ENCODE measurements at regions not wholly inside any gene's neighbourhood (a gene's known extent, or its start where the extent isn't known, plus 50 kb on each side); places are given as distances from the start of the nearest gene placed in this dataset.

GRCh38 chr15:62545467-62546227 lies 380.6 kb upstream of the C2CD4B start:
- DNase-seq = no peak

DNA sequence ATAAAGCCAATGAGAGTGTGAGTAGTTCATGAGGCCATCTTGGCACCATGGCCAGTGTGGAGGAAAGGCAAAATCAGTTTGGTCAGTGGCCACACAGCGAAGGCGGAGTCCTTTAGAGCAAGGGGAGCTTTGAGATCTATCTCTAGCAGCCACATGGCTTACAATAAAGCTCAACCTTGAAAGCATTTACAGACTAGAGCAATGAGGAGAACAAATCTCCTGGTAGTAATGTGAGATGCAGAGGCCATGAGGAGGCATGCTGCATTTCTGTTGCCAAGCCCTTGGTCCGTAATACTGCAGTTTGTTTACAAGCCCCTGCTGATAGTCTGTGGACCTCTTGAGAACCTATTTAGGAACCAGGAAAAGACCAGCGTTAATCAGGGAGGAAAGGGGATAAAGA lies 381.5 kb upstream of the C2CD4B start:
- no peak for DNase-seq

- no peak for DNase-seq
Measured at GRCh38 chr15:62547584-62547983, 382.5 kb upstream of the C2CD4B start.

DNA sequence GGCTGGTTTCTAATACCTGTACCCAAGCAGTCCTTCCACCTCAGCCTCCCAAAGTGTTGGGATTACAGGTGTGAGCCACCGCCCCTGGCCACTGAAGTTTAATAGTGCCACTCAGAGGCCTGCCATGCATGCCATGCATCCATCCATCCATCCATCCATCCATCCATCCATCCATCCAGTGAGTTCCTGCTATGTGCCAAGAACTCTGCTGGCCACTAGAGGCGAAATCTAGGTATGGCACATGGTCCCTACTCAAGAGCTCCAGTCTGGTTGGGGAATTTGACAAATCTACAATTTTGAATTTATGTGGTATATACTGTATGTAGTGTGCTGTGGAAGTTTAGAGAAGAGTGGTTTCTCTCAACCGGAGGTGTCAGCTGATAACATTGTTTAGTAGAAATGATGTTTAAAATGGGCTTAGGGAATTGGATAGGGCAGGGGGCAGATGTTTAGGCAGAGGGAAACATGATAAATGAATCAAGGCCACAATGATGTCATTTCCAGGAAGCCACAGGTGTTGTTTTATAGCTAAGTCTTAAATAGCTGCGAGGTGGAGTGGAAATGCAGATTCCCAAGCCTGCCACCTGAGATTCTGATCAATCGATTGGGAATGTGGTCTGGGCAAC lies 384.4 kb upstream of the C2CD4B start:
- no peak for DNase-seq

GRCh38 chr15:62550106-62550505 lies 385.0 kb upstream of the C2CD4B start:
- no peak for DNase-seq

DNA sequence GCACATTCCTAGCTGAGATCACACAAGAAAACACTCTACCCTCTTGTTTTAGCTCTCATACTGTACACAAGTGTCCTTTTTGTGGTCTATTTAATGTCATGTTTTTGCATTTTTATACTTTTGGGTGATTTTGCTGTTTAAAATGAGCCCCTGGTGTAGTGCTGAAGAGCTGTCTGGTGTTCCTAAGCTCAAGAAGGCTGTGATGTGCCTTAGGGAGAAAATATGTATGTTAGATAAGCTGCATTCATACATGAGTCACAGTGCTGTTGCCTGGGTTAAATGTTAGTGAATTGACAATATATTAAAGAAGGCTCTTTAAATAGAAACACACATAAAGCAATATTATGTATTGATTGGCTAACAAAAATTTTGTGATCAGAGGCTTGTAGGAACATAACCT lies 387.4 kb upstream of the C2CD4B start:
- no peak for DNase-seq

DNA sequence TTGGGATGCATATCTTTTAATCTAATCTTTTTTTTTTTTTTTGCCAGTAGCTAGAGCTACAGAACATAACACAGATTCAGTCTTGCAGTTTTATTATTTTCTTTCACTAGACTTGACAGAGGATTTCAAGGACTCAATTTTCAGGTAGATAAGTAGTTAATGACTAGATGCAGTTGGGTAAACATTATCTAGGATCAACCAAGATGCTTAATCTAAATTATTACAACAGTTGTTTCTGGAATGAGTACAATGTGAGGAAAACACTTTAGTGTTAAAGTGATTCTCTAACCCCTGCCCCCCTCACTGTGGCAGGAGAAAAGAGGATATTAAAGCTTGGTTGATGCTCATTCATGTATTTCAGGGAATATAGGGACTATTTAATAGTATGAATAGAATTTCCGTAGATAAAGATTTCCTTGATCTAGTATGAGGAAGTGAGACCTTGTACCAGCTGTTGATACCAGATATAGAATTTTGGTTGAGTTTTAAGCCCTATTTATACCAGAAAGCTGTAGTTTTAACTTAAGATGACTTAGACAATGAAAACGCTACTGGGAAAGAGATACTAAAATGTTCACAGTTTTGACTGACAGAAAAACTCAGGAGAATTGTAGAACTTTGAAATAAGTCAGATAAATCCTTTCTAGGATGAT lies 389.0 kb upstream of the C2CD4B start:
- DNase-seq = no peak

DNA sequence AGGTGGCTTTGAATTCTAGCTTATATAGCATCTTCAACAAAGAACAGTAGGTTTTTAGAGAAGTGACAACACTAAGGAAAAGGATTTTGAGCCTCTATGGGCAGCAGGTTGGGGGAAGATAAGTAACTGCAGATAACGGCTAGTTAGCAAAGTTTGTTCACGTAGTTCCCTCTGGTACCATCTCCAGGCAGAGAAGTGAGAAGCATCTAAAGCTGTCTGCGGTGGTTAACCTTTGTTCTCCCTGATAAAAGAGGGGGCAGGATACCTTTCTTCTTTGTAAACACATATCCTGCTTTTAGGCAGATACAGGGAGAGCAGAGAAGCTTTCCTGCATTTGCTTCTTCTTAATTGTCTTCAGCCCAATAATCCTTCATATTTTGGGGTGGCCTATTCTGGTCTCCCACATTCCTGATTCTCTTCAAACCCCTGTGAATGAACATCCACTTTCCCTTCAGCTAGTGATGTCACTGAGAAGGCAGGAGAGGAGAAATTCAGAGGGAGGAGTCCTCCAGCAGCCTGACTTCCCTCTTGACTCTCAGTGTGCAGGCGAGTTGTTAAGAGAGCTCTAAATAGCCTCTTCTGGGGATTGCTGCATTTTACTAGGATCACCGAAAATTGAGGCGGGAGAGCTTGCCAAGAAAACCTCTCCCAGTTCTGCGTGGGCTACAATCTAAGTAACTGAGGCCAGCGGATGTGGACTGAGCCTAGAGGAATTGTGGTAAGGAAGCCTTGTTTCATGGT lies 393.7 kb upstream of the C2CD4B start:
- no peak for DNase-seq

DNA sequence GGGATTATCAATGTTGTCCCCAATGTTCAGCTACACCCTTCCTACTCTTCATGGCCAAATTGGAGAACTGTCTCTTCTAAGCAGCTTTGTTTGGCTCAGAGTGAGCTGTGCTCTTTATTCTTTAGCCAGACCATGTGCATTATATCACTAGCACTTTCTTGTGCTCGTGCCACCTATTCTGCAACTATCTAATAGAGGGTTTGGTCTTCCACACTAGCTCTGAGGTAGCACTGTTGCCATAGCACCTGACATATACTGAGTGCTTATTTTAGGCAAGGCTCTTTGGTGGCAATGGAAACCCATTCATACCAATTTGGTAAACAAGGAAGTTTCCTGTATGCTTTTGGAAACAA lies 394.3 kb upstream of the C2CD4B start:
- no peak for DNase-seq

DNA sequence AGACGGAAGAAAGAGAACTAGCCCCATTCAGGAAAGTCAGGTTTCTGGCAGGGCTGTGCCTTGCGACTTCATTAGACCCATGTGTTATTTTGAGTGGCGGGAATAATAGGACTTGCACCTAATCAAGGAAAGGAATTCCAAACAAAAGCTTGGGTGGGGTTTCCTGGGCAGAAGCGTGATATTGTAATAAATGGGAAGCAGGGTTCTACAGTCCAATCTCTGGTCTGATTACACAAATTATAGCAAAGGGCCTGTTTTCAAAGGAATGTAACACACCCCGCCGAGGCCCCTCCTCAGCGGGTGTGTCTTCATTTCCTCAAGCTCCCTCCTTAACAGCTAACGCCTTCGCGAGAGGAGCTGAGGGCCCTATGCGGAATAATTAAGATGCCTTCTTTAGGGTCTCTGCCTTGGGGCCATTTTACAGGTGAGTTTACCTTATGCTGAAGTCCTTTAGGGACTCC lies 396.0 kb upstream of the C2CD4B start:
- DNase-seq = no peak

- no peak for DNase-seq
Measured at GRCh38 chr15:62561571-62561970, 396.5 kb upstream of the C2CD4B start.

DNA sequence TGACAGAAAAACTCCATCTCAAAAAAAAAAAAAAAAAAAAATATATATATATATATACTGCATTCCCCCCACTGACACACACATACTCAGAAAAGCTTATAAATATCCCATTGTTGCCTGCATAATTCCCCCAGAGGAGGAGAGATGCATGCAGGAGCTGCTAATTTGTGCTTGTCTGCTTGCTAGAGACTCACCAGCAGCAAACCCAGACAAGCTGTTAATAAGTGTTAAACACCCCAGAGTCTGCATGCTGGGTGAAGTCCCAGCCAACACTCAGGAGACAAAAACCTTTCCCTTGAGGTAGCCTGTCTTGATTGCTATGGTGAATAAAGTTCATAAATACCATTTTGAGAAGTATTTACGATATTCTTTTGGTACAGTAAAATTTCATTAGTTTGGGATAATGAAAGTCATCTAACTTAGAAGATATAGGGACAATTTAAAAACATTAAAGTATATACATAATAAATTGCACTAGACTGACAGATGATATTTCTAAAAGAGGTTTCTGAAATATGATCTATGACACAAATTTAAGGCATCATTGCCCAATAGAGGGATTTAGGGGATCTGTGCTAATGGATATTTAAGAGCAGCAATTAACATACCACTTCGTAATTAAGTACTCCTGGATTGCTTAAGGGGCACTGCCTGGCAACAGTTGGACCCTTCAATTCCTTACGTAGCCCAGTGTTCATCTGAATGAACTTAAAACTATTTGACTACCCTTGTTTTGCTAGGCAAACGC lies 400.0 kb upstream of the C2CD4B start:
- no peak for DNase-seq

- no peak for DNase-seq
Measured at GRCh38 chr15:62565634-62566026, 400.5 kb upstream of the C2CD4B start.

GRCh38 chr15:62566248-62566647 lies 401.2 kb upstream of the C2CD4B start:
- no peak for DNase-seq

GRCh38 chr15:62567501-62567900 lies 402.4 kb upstream of the C2CD4B start:
- DNase-seq = no peak

DNA sequence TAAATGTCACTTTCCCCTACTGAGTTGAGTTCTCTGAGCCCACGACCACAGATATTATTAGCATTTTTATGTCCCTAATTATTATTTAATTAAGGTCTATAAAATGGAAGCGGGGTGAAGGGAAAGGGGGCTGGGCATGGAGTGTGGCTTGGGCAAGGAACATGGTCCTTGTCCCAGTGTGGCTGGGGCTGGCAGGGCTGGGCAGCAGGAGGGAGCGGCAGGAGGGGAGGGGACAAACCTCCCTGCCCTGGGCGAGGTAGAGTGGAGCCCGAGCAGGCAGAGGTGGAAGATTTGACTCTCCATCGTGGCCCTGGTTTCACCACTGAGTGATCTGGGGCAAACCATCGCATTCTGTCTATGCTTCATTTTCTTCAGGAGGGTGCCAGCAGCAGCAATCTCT lies 402.9 kb upstream of the C2CD4B start:
- no peak for DNase-seq

GRCh38 chr15:62568702-62569101 lies 403.6 kb upstream of the C2CD4B start:
- no peak for DNase-seq

DNA sequence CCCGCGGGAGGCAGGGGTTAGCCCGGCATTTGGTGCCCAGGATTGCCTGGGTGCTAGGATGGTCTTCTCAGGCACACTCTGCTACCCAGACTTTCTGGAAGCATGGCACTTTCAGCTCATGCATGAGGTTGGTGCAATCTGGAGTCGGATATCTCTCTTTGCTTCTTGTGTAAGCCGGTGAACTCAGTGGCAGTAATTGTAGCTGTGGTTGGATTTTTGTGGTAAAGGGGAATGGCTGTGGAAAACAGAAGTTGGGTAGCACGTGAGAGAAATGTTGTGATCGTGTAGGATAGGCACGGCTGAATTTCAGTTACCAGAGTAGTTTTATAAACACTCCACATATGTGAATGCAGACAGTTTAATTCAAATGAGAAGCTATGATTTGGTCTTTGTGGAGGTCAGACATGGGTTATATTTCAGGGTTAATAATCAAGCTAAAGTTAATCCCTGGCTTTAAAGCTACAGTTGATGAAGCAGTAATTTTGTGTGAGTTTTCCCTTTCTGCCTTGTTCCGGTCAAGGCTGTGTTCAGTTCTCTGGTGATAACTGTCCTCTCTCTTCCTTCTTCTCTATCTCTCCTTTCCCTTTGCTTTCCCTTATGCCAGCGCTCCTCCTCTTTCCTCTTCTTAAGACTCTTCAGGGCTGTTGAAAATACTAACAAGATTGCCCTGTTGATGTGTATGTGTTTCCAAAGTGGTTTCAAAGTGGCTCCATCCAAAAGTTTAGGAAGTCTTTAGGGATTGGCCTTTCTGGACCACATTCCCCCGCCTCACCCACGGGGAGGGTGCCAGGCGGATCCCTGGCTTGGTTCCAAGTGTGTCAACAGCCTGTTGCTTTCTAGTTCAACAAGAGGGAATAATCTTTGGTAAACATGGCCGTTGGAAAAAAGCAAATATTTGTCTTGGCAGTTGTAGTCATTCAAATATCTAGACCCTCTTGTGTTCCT lies 404.6 kb upstream of the C2CD4B start:
- DNase-seq = no peak

- DNase-seq = no peak
Measured at GRCh38 chr15:62570405-62570783, 405.3 kb upstream of the C2CD4B start.

DNA sequence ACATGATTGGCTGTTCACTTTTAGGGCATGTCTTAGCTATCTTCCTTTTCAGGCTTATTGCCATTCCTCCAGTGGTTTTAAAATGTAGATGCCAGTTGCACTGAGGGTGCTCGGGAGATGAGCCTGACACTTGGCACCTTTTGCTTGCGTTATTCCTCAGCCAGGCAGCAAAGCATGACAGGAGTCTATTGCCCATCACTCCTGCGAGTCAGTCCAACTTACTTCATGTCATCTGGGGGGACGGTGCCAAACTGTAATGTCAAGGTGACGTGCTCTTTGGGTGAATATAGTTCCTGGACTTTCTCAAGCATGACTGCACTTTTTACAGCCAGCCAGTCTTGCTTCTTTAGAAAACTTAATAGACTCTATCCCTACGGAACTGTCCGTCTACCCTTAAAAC lies 406.0 kb upstream of the C2CD4B start:
- no peak for DNase-seq

DNA sequence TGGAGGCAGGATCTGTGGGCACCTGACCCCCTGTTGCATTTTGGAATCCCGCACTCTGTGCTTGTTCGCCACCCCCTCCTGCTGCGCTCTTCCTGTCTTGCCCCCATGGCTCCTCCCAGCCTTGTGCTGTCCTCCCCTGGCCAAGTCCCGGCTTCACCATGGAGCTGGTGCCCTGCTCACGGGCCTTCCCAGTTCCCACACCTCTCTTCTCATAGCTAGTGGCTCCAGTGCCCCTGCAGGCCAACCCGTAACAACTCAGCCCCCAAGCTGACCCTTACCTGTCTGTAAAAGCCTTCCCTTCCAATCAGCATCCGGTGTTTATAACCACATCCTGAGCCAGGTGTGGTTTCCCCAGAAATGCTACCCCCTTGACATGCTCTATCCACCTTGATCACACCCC lies 407.7 kb upstream of the C2CD4B start:
- DNase-seq = no peak
